PC-3 (cell line): ENCODE measurements at regions not wholly inside any gene's neighbourhood (a gene's known extent, or its start where the extent isn't known, plus 50 kb on each side); places are given as distances from the start of the nearest gene placed in this dataset.
A peak's percentile ranks its signal among the peaks of the same experiment; 100 is the strongest.

Experiments used
- ATAC-seq: fragments of 200-7000 bp; cut with Tn5 transposase; 2 replicates; pipeline ENCODE4 v1.9.1; 2020; ENCODE audit warnings: mild to moderate bottlenecking, moderate library complexity
- BruUV-seq: library from RNA; stranded (reverse); fragments of 400-500 nt; replicated peaks from 2 replicates; lab custom pipeline; 2021; lab: Mats Ljungman, UMichigan
- CTCF ChIA-PET: fragments of 300-600 bp; sonication (Branson Sonifier 250); formaldehyde crosslinking; loops from one replicate; lab custom pipeline; 2022; ENCODE audit warnings: antibody characterized with exemption; lab: Charles Lee
- POLR2A ChIA-PET: fragments of 300-600 bp; sonication (Branson Sonifier 250); formaldehyde crosslinking; loops from one replicate; lab custom pipeline; 2022; ENCODE audit warnings: antibody characterized with exemption; ENCODE audit not compliant: unreplicated experiment; lab: Charles Lee
- DNase-seq: peaks from one replicate; pipeline ENCODE4 v3.0.0-alpha.2; 2015
- H2AFZ ChIP-seq: fragments of 300-600 bp; sonication (generic); 2 replicates; pipeline ENCODE4 v1.6.0; 2016; ENCODE audit warnings: antibody characterized with exemption, low read length
- H3F3A ChIP-seq: fragments of 300-600 bp; sonication (generic); one replicate; pipeline ENCODE4 v1.6.0; 2017; ENCODE audit warnings: antibody characterized with exemption, low read length, control low read depth, mild to moderate bottlenecking; ENCODE audit not compliant: unreplicated experiment
- H3K27ac ChIP-seq: fragments of 300-600 bp; sonication (generic); 2 replicates; pipeline ENCODE4 v1.5.1; 2016; ENCODE audit warnings: mild to moderate bottlenecking, low read length
- H3K27me3 ChIP-seq: fragments of 300-600 bp; sonication (generic); 2 replicates; pipeline ENCODE4 v1.6.1; 2016; ENCODE audit warnings: low read length, mixed read lengths
- H3K36me3 ChIP-seq: fragments of 300-600 bp; sonication (generic); 2 replicates; pipeline ENCODE4 v1.6.1; 2016; ENCODE audit warnings: low read depth, mixed run types, low read length, mixed read lengths
- H3K4me1 ChIP-seq: fragments of 300-600 bp; sonication (generic); 2 replicates; pipeline ENCODE4 v1.5.1; 2016; ENCODE audit warnings: low read length; ENCODE audit not compliant: insufficient read depth
- H3K4me2 ChIP-seq: fragments of 300-600 bp; sonication (generic); 2 replicates; pipeline ENCODE4 v1.6.0; 2016; ENCODE audit warnings: low read length
- H3K4me3 ChIP-seq: fragments of 300-600 bp; sonication (generic); 2 replicates; pipeline ENCODE4 v1.5.1; 2016; ENCODE audit warnings: mild to moderate bottlenecking, low read length, mixed read lengths
- H3K79me2 ChIP-seq: fragments of 300-600 bp; sonication (generic); 2 replicates; pipeline ENCODE4 v1.6.1; 2017; ENCODE audit warnings: low read length, mixed read lengths
- H3K9ac ChIP-seq: fragments of 300-600 bp; sonication (generic); 2 replicates; pipeline ENCODE4 v1.6.0; 2016; ENCODE audit warnings: mild to moderate bottlenecking, low read length
- H3K9me2 ChIP-seq: fragments of 300-600 bp; sonication (generic); replicated peaks from 2 replicates; pipeline ENCODE4 v1.6.1; 2016; ENCODE audit warnings: mixed run types, low read length, mixed read lengths
- H3K9me3 ChIP-seq: fragments of 300-600 bp; sonication (generic); 2 replicates; pipeline ENCODE4 v1.6.1; 2016; ENCODE audit warnings: low read length, mixed read lengths
- H4K20me1 ChIP-seq: fragments of 300-600 bp; sonication (generic); 2 replicates; pipeline ENCODE4 v1.6.1; 2016; ENCODE audit warnings: low read length, mixed read lengths
- CTCF ChIP-seq: fragments of 300-600 bp; sonication (generic); conservative IDR thresholded peaks from 2 replicates; pipeline ENCODE4 v1.5.1; 2017; ENCODE audit warnings: antibody characterized with exemption, low read depth, mild to moderate bottlenecking, low read length
- EZH2 ChIP-seq: fragments of 300-600 bp; sonication (generic); IDR thresholded peaks from one replicate; pipeline ENCODE4 v1.6.1; 2017; ENCODE audit warnings: antibody characterized with exemption, mild to moderate bottlenecking, low read length; ENCODE audit not compliant: unreplicated experiment
- EZH2phosphoT487 ChIP-seq: fragments of 300-600 bp; sonication (generic); IDR thresholded peaks from 2 replicates; pipeline ENCODE4 v1.6.1; 2018; ENCODE audit warnings: mild to moderate bottlenecking, antibody characterized with exemption, low read length, borderline replicate concordance
- intact Hi-C: fragments of 100-400 bp; cut with micrococcal nuclease; formaldehyde crosslinking; loops from 2 replicates; pipeline ENCODE4 v1.9.0; 2023

DNA sequence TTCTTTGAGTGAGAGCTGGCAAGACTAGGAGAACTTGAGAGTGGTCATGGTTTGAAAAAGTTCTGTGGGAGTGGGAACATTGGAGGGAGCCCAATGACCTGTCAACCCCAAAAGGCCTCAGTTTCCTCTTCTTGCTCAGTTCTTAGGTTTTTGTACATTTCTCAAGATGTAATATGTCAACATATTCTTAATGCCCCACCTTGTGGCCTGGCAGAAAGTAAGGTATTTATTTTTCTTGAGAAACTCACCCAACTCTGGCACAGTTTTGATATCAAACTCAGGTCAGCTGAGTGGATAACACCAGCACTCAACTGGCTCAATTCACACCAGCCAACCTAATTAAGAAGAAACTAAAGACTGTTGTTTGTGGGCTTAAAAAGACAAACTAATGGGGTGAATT, 123.0 kb upstream of the SLC27A6 start:
- BruUV-seq: no TSS peak
- CTCF ChIA-PET: no interaction called here
- no peaks in the 10 kb centered on the region for H3K9me3 ChIP-seq
- no peak overlapping the region for H3K4me3 ChIP-seq
- no peak overlapping the region for H3K4me2 ChIP-seq
- no peaks in the 10 kb centered on the region for H3K79me2 ChIP-seq
- no peak overlapping the region for H2AFZ ChIP-seq
- H3K36me3 ChIP-seq: no peaks in the 10 kb centered on the region
- no peaks in the 10 kb centered on the region for H3F3A ChIP-seq
- H3K4me1 ChIP-seq: no peaks in the 10 kb centered on the region
- H3K27me3 ChIP-seq: no peaks in the 10 kb centered on the region
- intact Hi-C loops: loop anchor here (2.0 to 10.0 kb wide), 6 partner anchors 105 to 1277 kb away; partner anchors contain the start of gene FBN2
- H3K27ac ChIP-seq: no peak overlapping the region
- DNase-seq (no peak), ATAC-seq (no peak)
- no peaks in the 10 kb centered on the region for H4K20me1 ChIP-seq
- no peaks in the 10 kb centered on the region for H3K9me2 ChIP-seq
- POLR2A ChIA-PET: no interaction called here
- no peak overlapping the region for H3K9ac ChIP-seq
- TF ChIP-seq CTCF: peak; percentile 40; the same call in 1 of the 2 replicates
- TF ChIP-seq EZH2phosphoT487: no peak
- TF ChIP-seq EZH2: no peak

GRCh38 chr5:128844354-128844923, 120.8 kb upstream of the SLC27A6 start:
- no peak overlapping the region for H3K27ac ChIP-seq
- ATAC-seq (peak; percentile 53; the same call in 1 of the 2 replicates), DNase-seq (peak; percentile 63)
- no peak overlapping the region for H3K4me3 ChIP-seq
- H3K79me2 ChIP-seq: no peaks in the 10 kb centered on the region
- H4K20me1 ChIP-seq: no peaks in the 10 kb centered on the region
- H3K27me3 ChIP-seq: no peaks in the 10 kb centered on the region
- H3K36me3 ChIP-seq: no peaks in the 10 kb centered on the region
- no peaks in the 10 kb centered on the region for H3F3A ChIP-seq
- no peaks in the 10 kb centered on the region for H3K9me3 ChIP-seq
- H2AFZ ChIP-seq: no peak overlapping the region
- intact Hi-C loops: loop anchor here (1.0 to 10.0 kb wide), 8 partner anchors 170 to 1100 kb away; partner anchors contain the start of gene FBN2
- H3K9me2 ChIP-seq: no peaks in the 10 kb centered on the region
- TF ChIP-seq CTCF (peak; percentile 70), EZH2phosphoT487 (no peak)
- ChIA-PET POLR2A (no interaction called here), CTCF (no interaction called here)
- no TSS peak for BruUV-seq
- no peak overlapping the region for H3K9ac ChIP-seq
- no peak overlapping the region for H3K4me2 ChIP-seq
- no peaks in the 10 kb centered on the region for H3K4me1 ChIP-seq

DNA sequence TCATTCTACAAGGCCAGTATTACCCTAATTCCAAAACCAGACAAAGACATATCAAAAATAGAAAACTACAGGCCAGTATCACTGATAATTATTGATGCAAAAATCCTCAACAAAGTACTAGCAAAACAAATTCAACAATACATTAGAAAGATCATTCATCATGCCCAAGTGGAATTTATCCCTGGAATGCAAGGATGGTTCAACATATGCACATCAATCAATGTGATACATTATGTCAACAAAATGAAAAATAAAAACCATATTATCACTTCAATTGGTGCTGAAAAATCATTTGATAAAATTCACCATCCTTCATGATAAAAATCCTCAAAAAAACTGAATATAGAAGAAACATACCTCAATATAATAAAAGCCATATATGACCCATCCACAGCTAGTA, 115.2 kb upstream of the SLC27A6 start:
- H3K4me3 ChIP-seq: no peak overlapping the region
- H3K9me3 ChIP-seq: peaks cover 9% of the 10 kb centered on the region; the same call in 1 of the 2 replicates
- no peak overlapping the region for H3K4me2 ChIP-seq
- BruUV-seq: no TSS peak
- ChIA-PET POLR2A (no interaction called here), CTCF (no interaction called here)
- no peak overlapping the region for H3K9ac ChIP-seq
- no peaks in the 10 kb centered on the region for H3F3A ChIP-seq
- 0 out of 2 replicates have a peak, but pooled peaks cover 6% of the 10 kb centered on the region for H3K27me3 ChIP-seq
- intact Hi-C loops: no loop called here
- H3K36me3 ChIP-seq: no peaks in the 10 kb centered on the region
- DNase-seq (no peak), ATAC-seq (no peak)
- H3K4me1 ChIP-seq: no peaks in the 10 kb centered on the region
- no peaks in the 10 kb centered on the region for H3K79me2 ChIP-seq
- H3K27ac ChIP-seq: no peak overlapping the region
- TF ChIP-seq EZH2: no peak
- no peak for TF ChIP-seq CTCF
- no peak for TF ChIP-seq EZH2phosphoT487
- no peaks in the 10 kb centered on the region for H3K9me2 ChIP-seq
- no peak overlapping the region for H2AFZ ChIP-seq
- no peaks in the 10 kb centered on the region for H4K20me1 ChIP-seq
